ENCODE measurements at regions not wholly inside any gene's neighbourhood (a gene's known extent, or its start where the extent isn't known, plus 50 kb on each side); places are given as distances from the start of the nearest gene placed in this dataset.

DNA sequence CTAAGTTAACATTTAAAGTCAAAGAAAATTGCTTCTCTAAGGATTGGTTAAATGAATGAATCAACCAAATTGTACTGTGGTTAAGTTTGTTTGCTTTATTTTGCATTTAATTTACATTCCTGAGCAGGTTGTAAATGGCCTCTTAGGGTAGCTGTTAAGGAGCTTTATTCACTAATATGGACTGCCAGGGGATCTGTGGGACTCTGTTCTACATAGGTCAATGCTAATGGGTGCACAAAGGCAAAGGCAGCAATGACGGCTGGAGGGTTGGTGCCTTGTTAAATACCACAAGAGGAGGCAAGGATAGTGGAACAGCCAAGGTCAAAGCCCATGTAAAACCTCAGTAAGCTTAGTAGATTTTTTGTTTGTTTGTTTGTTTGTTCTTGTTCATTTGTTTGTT, 89.3 kb upstream of the P2RY1 start:
- WGBS, 2 donors = 88 to 95% methylated on average over 1 of the region's 1 CpG
- DNase-seq = no peak
- Histone ChIP-seq H3K9ac (ENCODE audit: insufficient read depth in 1 of 2, low read length in 2 of 2) (no peak overlapping the region), H3K4me1 (ENCODE audit: control insufficient read depth in 5 of 5, insufficient read depth in 5 of 5, low read length in 5 of 5) (no peaks in the 10 kb centered on the region), H3K36me3 (ENCODE audit: control insufficient read depth in 4 of 4, insufficient read depth in 4 of 4, low read length in 4 of 4) (no peaks in the 10 kb centered on the region), H3K27me3 (ENCODE audit: control insufficient read depth in 3 of 3, insufficient read depth in 3 of 3, low read length in 2 of 3) (no peaks in the 10 kb centered on the region), H3K4me3 (no peak overlapping the region), H3K27ac (ENCODE audit: low read depth in 1 of 2, low read length in 1 of 2) (no peak overlapping the region), H3K9me3 (ENCODE audit: control insufficient read depth in 4 of 4, insufficient read depth in 3 of 4, low read length in 3 of 4) (no peaks in the 10 kb centered on the region)
- ATAC-seq (ENCODE audit: insufficient read depth, low FRiP score) = no peak
- TF ChIP-seq CTCF (IDR thresholded peaks at IDR 0.05; ENCODE audit: control extremely low read depth, extremely low read depth) = no peak

- no peak for DNase-seq
- no peaks in the 10 kb centered on the region for H3K9me3 ChIP-seq (ENCODE audit: control insufficient read depth in 4 of 4, insufficient read depth in 3 of 4, low read length in 3 of 4)
- no peak overlapping the region for H3K27ac ChIP-seq (ENCODE audit: low read depth in 1 of 2, low read length in 1 of 2)
- 84 to 87% methylated on average over 2 of the region's 2 CpGs for WGBS, 2 donors
- no peak for TF ChIP-seq CTCF (IDR thresholded peaks at IDR 0.05; ENCODE audit: control extremely low read depth, extremely low read depth)
- no peak overlapping the region for H3K9ac ChIP-seq (ENCODE audit: insufficient read depth in 1 of 2, low read length in 2 of 2)
- no peaks in the 10 kb centered on the region for H3K27me3 ChIP-seq (ENCODE audit: control insufficient read depth in 3 of 3, insufficient read depth in 3 of 3, low read length in 2 of 3)
- H3K4me1 ChIP-seq (ENCODE audit: control insufficient read depth in 5 of 5, insufficient read depth in 5 of 5, low read length in 5 of 5) = no peaks in the 10 kb centered on the region
- H3K36me3 ChIP-seq (ENCODE audit: control insufficient read depth in 4 of 4, insufficient read depth in 4 of 4, low read length in 4 of 4) = no peaks in the 10 kb centered on the region
- H3K4me3 ChIP-seq = no peak overlapping the region
- no peak for ATAC-seq (ENCODE audit: insufficient read depth, low FRiP score)
Measured at GRCh38 chr3:152754303-152754702, 80.6 kb upstream of the P2RY1 start.

DNA sequence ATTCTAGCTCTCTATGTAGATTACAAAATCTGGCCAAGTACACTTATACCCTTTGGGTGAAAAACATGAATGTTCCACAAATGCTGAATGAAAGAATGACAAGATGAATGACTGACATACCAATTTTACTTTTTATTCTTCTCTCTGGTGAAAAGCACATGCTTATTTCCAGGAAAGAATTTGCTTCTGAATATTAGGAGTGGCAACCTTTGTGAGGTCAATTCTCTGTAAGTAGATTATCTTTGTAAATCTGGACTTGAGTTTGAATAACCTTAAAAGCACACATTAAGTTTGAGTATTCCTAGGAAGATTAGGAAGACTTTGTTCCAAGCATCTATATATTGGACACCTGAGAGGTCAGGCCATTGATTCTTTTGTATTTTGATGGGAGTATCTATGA, 78.1 kb upstream of the P2RY1 start:
- no peak for ATAC-seq (ENCODE audit: insufficient read depth, low FRiP score)
- no peak for DNase-seq
- Histone ChIP-seq H3K27me3 (ENCODE audit: control insufficient read depth in 3 of 3, insufficient read depth in 3 of 3, low read length in 2 of 3) (no peaks in the 10 kb centered on the region), H3K9me3 (ENCODE audit: control insufficient read depth in 4 of 4, insufficient read depth in 3 of 4, low read length in 3 of 4) (no peaks in the 10 kb centered on the region), H3K4me3 (no peak overlapping the region), H3K9ac (ENCODE audit: insufficient read depth in 1 of 2, low read length in 2 of 2) (no peak overlapping the region), H3K4me1 (ENCODE audit: control insufficient read depth in 5 of 5, insufficient read depth in 5 of 5, low read length in 5 of 5) (no peaks in the 10 kb centered on the region), H3K36me3 (ENCODE audit: control insufficient read depth in 4 of 4, insufficient read depth in 4 of 4, low read length in 4 of 4) (no peaks in the 10 kb centered on the region), H3K27ac (ENCODE audit: low read depth in 1 of 2, low read length in 1 of 2) (no peak overlapping the region)
- no peak for TF ChIP-seq CTCF (IDR thresholded peaks at IDR 0.05; ENCODE audit: control extremely low read depth, extremely low read depth)

DNA sequence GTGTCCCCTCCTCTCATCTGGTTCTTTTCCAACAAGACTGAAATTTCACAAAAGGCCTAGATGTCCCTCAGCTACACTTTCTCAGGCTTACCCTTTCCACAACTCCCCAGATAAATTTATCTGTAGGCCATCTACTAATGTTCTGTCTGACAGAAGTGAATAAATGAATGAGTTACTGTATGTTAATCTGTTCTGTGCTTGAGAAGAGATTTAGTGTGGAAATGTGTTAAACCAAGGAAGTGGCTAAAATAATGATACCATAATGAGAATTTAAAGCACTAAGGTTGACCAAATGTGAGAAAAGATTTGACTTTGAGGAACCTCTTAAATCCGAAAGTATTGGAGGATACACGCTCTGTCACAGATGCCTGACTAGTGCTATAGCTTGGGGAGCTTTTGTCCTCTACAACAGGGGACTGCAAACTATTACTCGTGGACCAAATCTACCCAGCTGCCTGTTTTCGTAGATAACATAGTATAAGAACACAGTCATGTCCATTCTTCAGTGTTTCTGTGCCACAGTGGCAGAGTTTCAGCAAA, 74.8 kb upstream of the P2RY1 start:
- no peak for TF ChIP-seq CTCF (IDR thresholded peaks at IDR 0.05; ENCODE audit: control extremely low read depth, extremely low read depth)
- Histone ChIP-seq H3K9me3 (ENCODE audit: control insufficient read depth in 4 of 4, insufficient read depth in 3 of 4, low read length in 3 of 4) (no peaks in the 10 kb centered on the region), H3K36me3 (ENCODE audit: control insufficient read depth in 4 of 4, insufficient read depth in 4 of 4, low read length in 4 of 4) (no peaks in the 10 kb centered on the region), H3K4me3 (no peak overlapping the region), H3K27me3 (ENCODE audit: control insufficient read depth in 3 of 3, insufficient read depth in 3 of 3, low read length in 2 of 3) (no peaks in the 10 kb centered on the region), H3K4me1 (ENCODE audit: control insufficient read depth in 5 of 5, insufficient read depth in 5 of 5, low read length in 5 of 5) (no peaks in the 10 kb centered on the region), H3K9ac (ENCODE audit: insufficient read depth in 1 of 2, low read length in 2 of 2) (no peak overlapping the region), H3K27ac (ENCODE audit: low read depth in 1 of 2, low read length in 1 of 2) (no peak overlapping the region)
- ATAC-seq (ENCODE audit: insufficient read depth, low FRiP score) (no peak), DNase-seq (no peak)
- WGBS, 2 donors = 91 to 94% methylated on average over 4 of the region's 4 CpGs

Measured in lung (tissue), 11 donors.